Mucosa of descending colon (tissue), 3 donors: ENCODE measurements at regions not wholly inside any gene's neighbourhood (a gene's known extent, or its start where the extent isn't known, plus 50 kb on each side); places are given as distances from the start of the nearest gene placed in this dataset.

Source experiments
- ATAC-seq: fragments of 200-7000 bp; cut with Tn5 transposase; one replicate; pipeline ENCODE4 v1.9.1; 2020; ENCODE audit warnings: mild to moderate bottlenecking, moderate library complexity
- DNase-seq, 3 donors: peaks; one replicate each; pipeline ENCODE4 v3.0.0-alpha.2; 2020
- H3K36me3 ChIP-seq: fragments of 200-600 bp; one replicate; pipeline ENCODE4 v1.8.0; 2021; ENCODE audit warnings: low read depth, mild to moderate bottlenecking
- H3K4me1 ChIP-seq: fragments of 200-600 bp; one replicate; pipeline ENCODE4 v1.8.0; 2021; ENCODE audit warnings: low read depth, mild to moderate bottlenecking
- H3K4me3 ChIP-seq: fragments of 200-600 bp; one replicate; pipeline ENCODE4 v1.8.0; 2021; ENCODE audit warnings: mild to moderate bottlenecking
- H3K9me3 ChIP-seq: fragments of 200-600 bp; one replicate; pipeline ENCODE4 v1.8.0; 2021; ENCODE audit warnings: mild to moderate bottlenecking
- intact Hi-C, 2 donors: fragments of 100-400 bp; cut with DNase I in 1 of 2; cut with micrococcal nuclease in 1 of 2; formaldehyde crosslinking; loops; one replicate each; pipeline versions ENCODE4 v1.11.0 to v1.11.1; 2022; cut with DNase I, micrococcal nuclease
- TF ChIP-seq, protein P1 (sequence below): fragments of 200-600 bp; IDR thresholded peaks from one replicate; pipeline ENCODE4 v1.8.0; 2022; ENCODE audit warnings: antibody characterized with exemption, mild to moderate bottlenecking
- donor health status: DM: no; HTN: no; CAD: no; lungs with moderate emphysema.
- donor health status: DM: no; HTN: no; CAD: no.
- donor health status: DM: no; HTN: yes; CAD: no.

DNA sequence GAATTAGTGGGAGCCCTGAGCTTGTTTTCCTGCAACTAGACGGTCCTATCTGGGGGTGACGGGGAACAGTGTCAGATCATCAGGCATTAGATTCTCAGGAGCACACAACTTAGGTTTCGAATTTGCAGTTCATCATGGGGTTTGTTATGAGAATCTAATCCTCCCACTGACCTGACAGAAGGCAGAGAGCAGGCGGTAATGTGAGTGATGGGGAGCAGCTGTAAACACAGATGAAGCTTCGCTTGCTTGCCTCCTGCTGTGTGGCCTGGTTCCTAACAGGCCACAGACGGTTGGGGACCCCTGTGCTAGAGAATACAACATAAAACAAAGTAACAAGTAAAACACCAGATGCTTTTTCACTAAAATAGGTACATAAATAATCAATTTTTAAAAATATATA is 86.2 kb upstream of the BLTP1 start:
- intact Hi-C loops, result no loop called here
- Histone ChIP-seq H3K4me3 (no peak overlapping the region), H3K9me3 (no peaks in the 10 kb centered on the region), H3K36me3 (no peaks in the 10 kb centered on the region), H3K4me1 (no peaks in the 10 kb centered on the region)
- ATAC-seq, result no peak
- TF ChIP-seq, protein P1, sequence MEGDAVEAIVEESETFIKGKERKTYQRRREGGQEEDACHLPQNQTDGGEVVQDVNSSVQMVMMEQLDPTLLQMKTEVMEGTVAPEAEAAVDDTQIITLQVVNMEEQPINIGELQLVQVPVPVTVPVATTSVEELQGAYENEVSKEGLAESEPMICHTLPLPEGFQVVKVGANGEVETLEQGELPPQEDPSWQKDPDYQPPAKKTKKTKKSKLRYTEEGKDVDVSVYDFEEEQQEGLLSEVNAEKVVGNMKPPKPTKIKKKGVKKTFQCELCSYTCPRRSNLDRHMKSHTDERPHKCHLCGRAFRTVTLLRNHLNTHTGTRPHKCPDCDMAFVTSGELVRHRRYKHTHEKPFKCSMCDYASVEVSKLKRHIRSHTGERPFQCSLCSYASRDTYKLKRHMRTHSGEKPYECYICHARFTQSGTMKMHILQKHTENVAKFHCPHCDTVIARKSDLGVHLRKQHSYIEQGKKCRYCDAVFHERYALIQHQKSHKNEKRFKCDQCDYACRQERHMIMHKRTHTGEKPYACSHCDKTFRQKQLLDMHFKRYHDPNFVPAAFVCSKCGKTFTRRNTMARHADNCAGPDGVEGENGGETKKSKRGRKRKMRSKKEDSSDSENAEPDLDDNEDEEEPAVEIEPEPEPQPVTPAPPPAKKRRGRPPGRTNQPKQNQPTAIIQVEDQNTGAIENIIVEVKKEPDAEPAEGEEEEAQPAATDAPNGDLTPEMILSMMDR, result no peak
- no peak for DNase-seq

DNA sequence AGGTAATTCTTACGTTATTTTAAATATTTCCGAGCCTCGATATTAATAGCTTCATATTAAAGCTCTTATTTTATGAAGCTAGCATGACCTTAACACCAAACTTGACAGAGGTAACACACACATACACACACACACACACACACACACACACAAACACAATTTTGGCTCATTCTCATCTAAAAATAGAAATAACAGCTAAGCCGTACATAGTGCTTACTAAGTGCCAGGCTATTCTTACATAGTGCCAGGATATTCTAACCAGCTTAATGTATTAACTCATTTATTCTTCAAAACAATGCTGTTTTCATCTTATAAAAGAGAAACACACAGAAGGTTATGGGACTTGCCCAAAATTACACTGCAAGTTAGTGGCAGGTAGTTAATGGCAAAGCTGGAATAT is 87.0 kb upstream of the BLTP1 start:
- intact Hi-C loops, result no loop called here
- H3K9me3 ChIP-seq, result no peaks in the 10 kb centered on the region
- TF ChIP-seq, protein P1, result no peak
- no peaks in the 10 kb centered on the region for H3K36me3 ChIP-seq
- H3K4me1 ChIP-seq, result no peaks in the 10 kb centered on the region
- DNase-seq (no peak), ATAC-seq (no peak)
- H3K4me3 ChIP-seq, result no peak overlapping the region

DNA sequence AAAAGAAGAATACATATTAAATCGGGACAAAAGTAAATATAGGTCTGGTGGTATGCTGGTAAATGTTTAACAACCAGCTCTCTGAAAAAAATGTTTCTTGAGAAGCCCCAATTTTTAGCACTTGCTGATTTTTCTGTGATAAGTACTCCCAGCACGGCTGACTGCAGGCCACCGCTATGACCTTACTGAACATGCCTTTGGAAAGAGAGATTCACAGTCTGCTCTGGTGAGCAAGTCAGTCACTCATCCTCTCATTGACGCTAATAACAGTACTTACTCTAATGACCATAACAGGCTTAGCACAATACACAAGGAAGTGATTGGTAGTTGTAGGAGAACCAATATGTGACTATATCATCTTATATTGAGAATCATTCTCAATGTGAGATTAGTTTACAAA is 98.9 kb upstream of the BLTP1 start:
- H3K4me3 ChIP-seq, result no peak overlapping the region
- DNase-seq (no peak), ATAC-seq (no peak)
- intact Hi-C loops, result no loop called here
- no peaks in the 10 kb centered on the region for H3K9me3 ChIP-seq
- TF ChIP-seq, protein P1, result no peak
- H3K36me3 ChIP-seq, result no peaks in the 10 kb centered on the region
- no peaks in the 10 kb centered on the region for H3K4me1 ChIP-seq

DNA sequence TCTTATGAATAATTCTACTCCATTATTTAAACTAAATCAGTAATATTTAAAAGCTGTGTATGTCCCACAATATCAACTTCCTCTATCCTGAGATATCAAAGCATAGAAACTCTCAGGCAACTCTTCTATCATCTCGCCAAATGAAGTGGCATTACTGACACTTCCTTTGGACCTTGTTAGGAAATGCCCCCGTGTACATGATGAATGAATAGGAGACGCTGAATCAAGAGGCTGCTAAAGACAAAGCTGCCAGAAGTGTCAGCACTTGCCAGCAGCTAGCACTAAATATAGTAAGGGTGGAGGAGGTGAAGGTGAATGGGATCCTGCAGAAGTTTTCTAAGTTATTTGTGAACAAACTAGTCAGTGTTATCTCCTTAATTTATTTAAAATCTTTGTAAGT is 99.5 kb upstream of the BLTP1 start:
- DNase-seq (no peak), ATAC-seq (no peak)
- Histone ChIP-seq H3K9me3 (no peaks in the 10 kb centered on the region), H3K36me3 (no peaks in the 10 kb centered on the region), H3K4me3 (no peak overlapping the region), H3K4me1 (no peaks in the 10 kb centered on the region)
- TF ChIP-seq, protein P1, result no peak
- intact Hi-C loops, result no loop called here

- H3K9me3 ChIP-seq, result no peaks in the 10 kb centered on the region
- intact Hi-C loops, result no loop called here
- H3K4me1 ChIP-seq, result no peaks in the 10 kb centered on the region
- TF ChIP-seq, protein P1, result no peak
- DNase-seq, result no peak
- H3K4me3 ChIP-seq, result no peak overlapping the region
- no peak for ATAC-seq
- H3K36me3 ChIP-seq, result no peaks in the 10 kb centered on the region
Measured at GRCh38 chr4:122050841-122051240, 99.0 kb upstream of the TRPC3 start.
